IPS DF 6.9 (cell line): ENCODE measurements at regions not wholly inside any gene's neighbourhood (a gene's known extent, or its start where the extent isn't known, plus 50 kb on each side); places are given as distances from the start of the nearest gene placed in this dataset.

Experiments
- DNase-seq: peaks from one replicate; pipeline ENCODE4 v3.0.0-alpha.2; 2013; ENCODE audit warnings: low read depth, low spot score
- H3K27ac ChIP-seq: one replicate; pipeline ENCODE4 v1.5.1; 2013; ENCODE audit warnings: low read length, control low read depth
- H3K27me3 ChIP-seq: 2 replicates; pipeline ENCODE4 v1.6.1; 2013; ENCODE audit warnings: mild to moderate bottlenecking, low read length; ENCODE audit not compliant: control insufficient read depth, insufficient read depth
- H3K36me3 ChIP-seq: 2 replicates; pipeline ENCODE4 v1.6.1; 2013; ENCODE audit warnings: low read length; ENCODE audit not compliant: control insufficient read depth, insufficient read depth
- H3K4me1 ChIP-seq: 2 replicates; pipeline ENCODE4 v1.6.1; 2013; ENCODE audit warnings: low read length; ENCODE audit not compliant: control insufficient read depth, insufficient read depth
- H3K4me3 ChIP-seq: 2 replicates; pipeline ENCODE4 v1.5.1; 2013; ENCODE audit warnings: mild to moderate bottlenecking, low read length
- H3K9me3 ChIP-seq: 2 replicates; pipeline ENCODE4 v1.6.1; 2013; ENCODE audit warnings: low read length, inconsistent platforms; ENCODE audit not compliant: control insufficient read depth, insufficient read depth
- WGBS: extraction: QIAGEN DNeasy Blood & Tissue Kit; methylation state at CpG from one replicate; pipeline ENCODE4 v1.1.7; 2013; ENCODE audit warnings: mixed read lengths, missing lambda C conversion rate; ENCODE audit not compliant: insufficient read length, insufficient coverage; 5-methylcytosine and 5-hydroxymethylcytosine counted together

DNA sequence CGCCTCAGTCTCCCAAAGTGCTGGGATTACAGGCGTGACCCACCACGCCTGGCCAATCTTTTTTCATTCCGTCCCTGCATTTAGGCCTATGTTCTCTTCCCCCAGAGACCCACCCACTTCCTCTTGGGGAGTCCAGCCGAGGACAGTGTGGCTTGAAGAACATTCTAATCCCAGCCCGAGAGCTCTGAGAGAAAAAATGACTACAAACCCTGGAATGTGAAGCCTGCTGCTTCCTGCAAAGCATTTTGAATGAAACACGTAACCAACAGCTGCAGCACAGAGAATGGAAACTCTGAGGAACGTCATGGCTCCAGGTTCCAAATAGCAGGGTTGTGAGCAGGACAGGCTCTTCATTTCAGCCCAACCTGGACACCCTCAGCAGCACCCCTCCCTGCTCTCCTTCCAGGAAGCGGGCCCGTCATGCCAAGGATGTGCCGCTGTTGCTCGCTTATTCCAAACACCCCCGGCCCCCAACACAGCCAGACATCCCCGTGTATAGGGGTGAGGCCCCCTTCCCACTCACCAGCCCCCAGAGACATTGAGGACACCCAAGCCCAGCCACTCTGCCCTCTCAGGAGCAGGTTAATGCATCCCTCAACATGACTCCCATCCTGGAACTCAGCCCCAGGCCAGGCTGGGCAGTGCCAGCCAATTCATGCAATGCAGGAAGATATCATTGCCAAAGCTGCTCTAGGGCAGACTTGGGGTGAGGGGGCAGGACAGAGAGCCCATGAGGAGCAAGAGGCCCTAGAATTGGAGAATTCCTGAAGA, 139.8 kb downstream of the ZFP36L2 start:
- H3K4me1 ChIP-seq = peaks cover 5% of the 10 kb centered on the region; the same call in 1 of the 2 replicates
- DNase-seq = no peak
- no peaks in the 10 kb centered on the region for H3K9me3 ChIP-seq
- WGBS = no CpG with 5 or more reads among the region's 14 CpGs
- no peaks in the 10 kb centered on the region for H3K36me3 ChIP-seq
- H3K27ac ChIP-seq = no peak overlapping the region
- no peak overlapping the region for H3K4me3 ChIP-seq
- no peaks in the 10 kb centered on the region for H3K27me3 ChIP-seq

- DNase-seq = no peak
- no peaks in the 10 kb centered on the region for H3K27me3 ChIP-seq
- no peak overlapping the region for H3K27ac ChIP-seq
- no peak overlapping the region for H3K4me3 ChIP-seq
- no peaks in the 10 kb centered on the region for H3K36me3 ChIP-seq
- H3K4me1 ChIP-seq = peaks cover 5% of the 10 kb centered on the region; the same call in 1 of the 2 replicates
- no peaks in the 10 kb centered on the region for H3K9me3 ChIP-seq
- WGBS = no CpG with 5 or more reads among the region's 8 CpGs
These were observed 140.5 kb downstream of the ZFP36L2 start for GRCh38 chr2:43085929-43086328.

DNA sequence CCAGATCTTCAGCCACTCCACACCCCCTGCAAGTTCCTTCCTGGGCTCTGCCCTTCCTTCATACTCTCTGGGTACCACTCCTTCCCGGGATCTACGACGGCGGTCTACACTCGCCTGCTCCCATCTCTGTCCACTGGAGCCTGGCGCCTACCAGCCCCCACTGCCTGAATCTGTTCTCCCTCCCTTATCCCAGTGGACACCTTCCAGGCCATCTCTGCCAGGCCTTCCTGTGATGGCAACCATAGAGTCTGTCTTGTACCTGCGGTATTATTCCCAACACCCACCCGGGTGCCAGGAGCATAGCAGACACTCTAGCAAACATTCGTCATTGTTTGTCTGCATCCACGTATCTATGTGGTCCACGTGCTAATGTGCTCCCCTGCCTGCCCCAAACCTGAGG, 140.9 kb downstream of the ZFP36L2 start:
- Histone ChIP-seq H3K4me1 (peaks cover 6% of the 10 kb centered on the region), H3K27ac (no peak overlapping the region)
- WGBS = no CpG with 5 or more reads among the region's 11 CpGs

DNA sequence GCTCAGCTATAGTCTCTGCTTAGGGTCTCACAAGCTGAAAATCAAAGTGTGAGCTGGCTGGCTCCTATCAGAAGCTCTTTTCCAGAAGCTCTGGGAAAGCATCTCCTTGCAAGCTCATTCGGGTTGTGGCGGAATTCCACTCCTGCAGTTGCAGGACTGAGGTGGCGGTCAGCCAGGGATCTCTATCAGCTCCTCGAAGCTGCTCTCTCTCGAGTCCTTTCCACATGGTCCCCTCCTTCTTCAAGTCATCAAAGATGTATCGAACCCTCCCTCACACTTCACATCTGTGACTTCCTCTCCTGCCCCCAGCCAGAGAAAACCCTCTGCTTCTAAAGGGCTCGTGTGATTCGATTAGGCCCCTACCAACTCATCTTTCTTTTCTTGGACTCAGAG, 141.7 kb downstream of the ZFP36L2 start:
- WGBS = no CpG with 5 or more reads among the region's 8 CpGs
- Histone ChIP-seq H3K36me3 (no peaks in the 10 kb centered on the region), H3K4me3 (no peak overlapping the region), H3K27me3 (no peaks in the 10 kb centered on the region), H3K9me3 (no peaks in the 10 kb centered on the region), H3K4me1 (peaks cover 6% of the 10 kb centered on the region), H3K27ac (no peak overlapping the region)
- DNase-seq = no peak

More for the DNA sequence above, 140.9 kb downstream of the ZFP36L2 start:
- Histone ChIP-seq H3K4me3 (no peak overlapping the region), H3K36me3 (no peaks in the 10 kb centered on the region), H3K27me3 (no peaks in the 10 kb centered on the region), H3K9me3 (no peaks in the 10 kb centered on the region)
- DNase-seq = no peak

DNA sequence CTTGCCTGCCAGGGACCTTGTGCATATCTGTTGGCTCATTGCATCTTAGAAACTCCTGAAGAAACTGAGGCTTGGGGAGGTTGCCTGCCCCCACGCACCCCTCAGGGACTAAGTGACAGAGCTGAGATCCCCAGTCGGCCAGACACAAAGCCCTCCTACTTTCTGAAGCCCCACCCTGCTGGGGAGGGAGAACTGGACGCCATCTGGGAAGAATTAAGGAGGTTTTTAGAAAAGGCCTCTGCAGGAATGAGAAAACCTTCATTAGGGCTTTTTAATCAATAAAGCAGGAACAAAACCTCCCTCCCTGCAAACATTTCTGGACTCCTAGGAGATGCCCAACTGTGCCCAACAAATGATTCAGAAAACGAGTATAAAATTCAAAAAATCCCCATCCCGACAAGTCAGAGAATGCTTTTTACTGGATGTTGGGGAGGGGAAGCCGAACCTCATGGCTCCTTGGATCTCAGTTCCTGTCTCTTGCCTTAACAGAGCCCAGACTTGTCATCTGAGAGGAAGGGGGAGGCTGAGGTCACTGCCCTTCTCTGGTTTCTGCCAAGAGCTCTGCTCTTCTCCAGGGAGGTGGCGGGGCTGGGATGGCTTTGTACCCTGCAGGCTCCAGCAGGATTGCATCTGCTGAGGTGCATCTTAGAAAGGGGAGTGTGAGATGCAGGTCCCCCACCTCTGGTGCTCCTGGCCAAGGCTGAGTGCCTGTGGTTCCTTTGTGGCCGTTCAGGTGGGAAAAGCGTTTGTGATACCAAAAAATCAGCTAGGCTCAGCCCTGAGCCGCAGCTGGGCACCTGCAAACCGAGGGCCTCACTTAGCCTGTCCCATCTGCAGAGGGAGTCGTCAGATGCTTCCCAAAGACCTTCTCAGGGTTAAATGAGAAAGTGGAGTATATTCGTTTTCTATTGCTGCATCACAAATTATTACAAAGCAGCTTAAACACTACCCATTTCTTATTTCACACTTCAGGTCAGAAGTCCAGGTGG, 142.4 kb downstream of the ZFP36L2 start:
- Histone ChIP-seq H3K36me3 (no peaks in the 10 kb centered on the region), H3K9me3 (no peaks in the 10 kb centered on the region), H3K27ac (no peak overlapping the region), H3K4me1 (peaks cover 6% of the 10 kb centered on the region), H3K27me3 (no peaks in the 10 kb centered on the region), H3K4me3 (no peak overlapping the region)
- DNase-seq = no peak
- WGBS = no CpG with 5 or more reads among the region's 13 CpGs

DNA sequence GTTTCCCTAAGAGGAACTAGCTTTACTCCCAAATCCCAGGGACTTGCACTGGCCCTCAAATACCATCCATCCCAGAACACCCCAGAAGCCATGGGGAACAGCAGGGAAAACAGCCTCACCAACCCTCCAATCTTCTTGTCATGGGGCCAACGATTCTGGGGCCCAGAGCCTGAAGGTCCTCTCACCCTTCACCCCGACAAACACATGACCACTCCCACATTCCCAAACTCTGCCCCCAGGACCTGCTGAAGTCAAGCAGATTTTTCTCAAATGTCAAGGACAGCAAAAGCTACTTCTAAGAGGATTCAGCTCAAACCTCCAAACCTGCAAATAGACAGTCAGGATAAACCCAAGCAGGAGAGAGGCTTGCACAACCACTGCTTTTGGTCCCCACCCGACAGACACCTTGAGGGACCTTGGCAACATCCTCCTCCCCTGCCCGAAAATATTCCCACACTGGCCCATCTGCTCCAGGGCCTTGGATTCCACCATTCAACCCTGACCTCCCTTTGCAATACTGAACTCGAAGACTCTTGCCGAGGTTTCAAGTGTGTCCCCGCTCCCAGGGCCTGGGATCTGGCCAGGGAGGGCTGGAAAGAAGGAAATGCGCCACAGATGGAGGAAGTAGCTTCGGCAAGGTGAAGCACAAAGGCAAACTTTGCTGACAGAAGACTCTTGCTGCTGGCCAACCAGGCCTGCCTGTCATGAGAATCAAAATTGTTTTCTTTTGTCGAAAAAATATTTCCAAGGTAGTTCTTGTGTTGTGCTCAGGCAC, 143.3 kb downstream of the ZFP36L2 start:
- WGBS = no CpG with 5 or more reads among the region's 10 CpGs
- peaks cover 6% of the 10 kb centered on the region for H3K4me1 ChIP-seq
- H3K27ac ChIP-seq = no peak overlapping the region
- no peaks in the 10 kb centered on the region for H3K27me3 ChIP-seq
- no peaks in the 10 kb centered on the region for H3K9me3 ChIP-seq
- no peak for DNase-seq
- H3K4me3 ChIP-seq = no peak overlapping the region
- no peaks in the 10 kb centered on the region for H3K36me3 ChIP-seq

DNA sequence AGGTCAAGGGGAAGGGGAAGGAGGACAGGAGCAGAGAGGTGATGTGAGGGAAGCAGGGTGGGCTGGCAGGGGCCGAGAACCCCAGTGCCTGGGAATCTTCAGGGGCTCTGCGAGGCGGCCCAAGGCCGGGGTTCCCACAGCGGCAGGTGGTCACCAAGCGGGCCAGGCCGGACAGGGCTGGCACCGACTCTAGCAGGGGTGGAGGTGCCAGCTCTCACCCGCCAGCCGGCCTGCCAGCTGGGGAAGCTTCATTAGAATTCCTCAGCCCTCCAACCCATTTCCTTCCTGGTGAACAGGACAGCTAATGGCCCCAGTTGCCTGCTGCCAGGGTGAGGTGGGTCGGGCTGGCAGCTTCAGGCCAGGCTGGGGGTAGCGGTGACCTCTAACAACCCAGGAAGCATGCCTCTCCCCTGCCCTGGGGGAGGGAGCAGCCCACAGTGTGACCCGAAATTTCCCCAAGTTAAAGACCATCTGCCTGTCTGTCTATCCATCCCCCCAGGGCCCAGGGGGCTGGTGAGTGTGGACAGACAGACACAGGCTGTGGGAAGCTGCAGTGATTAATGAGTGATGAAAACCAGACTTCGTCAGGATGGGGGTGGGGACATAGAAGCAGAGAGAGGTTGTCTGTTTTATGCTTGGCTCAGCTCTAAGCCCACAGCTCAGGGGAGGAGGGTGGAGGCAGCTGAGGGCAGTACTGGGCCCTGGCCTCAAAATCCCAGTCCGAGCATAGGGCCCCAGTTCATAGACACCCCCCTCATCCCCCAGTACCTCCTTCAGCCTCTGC, 144.1 kb downstream of the ZFP36L2 start:
- DNase-seq = no peak
- Histone ChIP-seq H3K36me3 (no peaks in the 10 kb centered on the region), H3K4me3 (no peak overlapping the region), H3K27ac (no peak overlapping the region), H3K27me3 (no peaks in the 10 kb centered on the region), H3K4me1 (peaks cover 6% of the 10 kb centered on the region), H3K9me3 (no peaks in the 10 kb centered on the region)
- no CpG with 5 or more reads among the region's 15 CpGs for WGBS

DNA sequence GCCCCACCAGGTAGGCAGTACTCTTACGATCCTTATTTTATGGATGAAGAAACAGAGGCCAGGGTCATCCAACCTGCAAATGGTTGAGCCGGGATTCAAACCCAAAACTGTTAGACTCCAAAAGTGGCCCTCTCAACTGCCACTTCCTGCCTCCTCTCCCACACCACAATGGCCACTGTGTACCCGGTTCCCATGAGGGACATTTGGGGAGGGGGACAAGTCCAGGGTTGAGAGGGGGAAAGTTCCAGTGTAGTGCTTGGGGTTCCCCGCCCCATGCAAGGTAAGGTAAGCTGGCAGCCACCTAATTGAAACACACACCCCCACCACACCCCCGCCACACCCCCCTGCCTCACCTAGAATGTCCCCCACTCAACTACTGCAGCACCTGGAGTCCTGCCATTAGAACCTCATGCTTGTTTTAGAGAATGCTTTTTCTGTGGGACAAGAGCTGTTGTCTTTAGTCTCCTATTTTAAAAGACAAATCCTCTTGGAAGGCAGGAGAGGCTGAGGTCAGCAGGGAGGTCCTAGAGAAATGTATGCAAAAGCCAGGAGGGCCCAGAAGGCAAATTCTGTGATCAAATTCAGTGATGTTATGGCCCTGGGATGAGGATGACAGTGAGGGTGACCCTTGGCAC, 145.2 kb downstream of the ZFP36L2 start:
- WGBS = no CpG with 5 or more reads among the region's 5 CpGs
- H3K27ac ChIP-seq = no peak overlapping the region
- no peaks in the 10 kb centered on the region for H3K9me3 ChIP-seq
- H3K36me3 ChIP-seq = no peaks in the 10 kb centered on the region
- H3K4me1 ChIP-seq = peaks cover 3% of the 10 kb centered on the region
- no peak overlapping the region for H3K4me3 ChIP-seq
- no peak for DNase-seq
- H3K27me3 ChIP-seq = no peaks in the 10 kb centered on the region

- Histone ChIP-seq H3K27ac (no peak overlapping the region), H3K4me1 (peaks cover 3% of the 10 kb centered on the region), H3K9me3 (no peaks in the 10 kb centered on the region), H3K27me3 (no peaks in the 10 kb centered on the region), H3K4me3 (no peak overlapping the region), H3K36me3 (no peaks in the 10 kb centered on the region)
- WGBS = no CpG with 5 or more reads among the region's 11 CpGs
- DNase-seq = no peak
These were observed 145.8 kb downstream of the ZFP36L2 start for GRCh38 chr2:43080571-43081021.
